ENCODE measurements at regions not wholly inside any gene's neighbourhood (a gene's known extent, or its start where the extent isn't known, plus 50 kb on each side); places are given as distances from the start of the nearest gene placed in this dataset.

DNA sequence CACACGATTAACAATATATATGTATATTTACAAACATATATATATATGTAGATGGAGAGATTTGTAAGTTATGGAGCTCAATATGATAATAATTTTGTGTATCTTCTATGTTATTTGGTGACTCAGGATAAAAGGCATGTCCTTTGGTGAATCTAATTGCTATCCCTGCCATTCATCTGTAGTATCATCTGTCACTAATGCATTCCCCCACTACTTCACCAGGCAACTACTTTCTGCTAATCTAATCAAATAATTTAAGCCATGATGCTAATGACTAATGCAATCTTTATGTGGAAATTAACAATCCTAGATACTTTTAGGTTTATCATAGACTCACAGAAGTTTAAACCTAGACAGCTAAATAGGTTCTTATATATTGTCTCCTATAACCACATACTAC, 1074.5 kb downstream of the PLA2G4A start:
- no peaks in the 10 kb centered on the region for H3K79me2 ChIP-seq (ENCODE audit: insufficient read depth)
- H4K20me1 ChIP-seq (ENCODE audit: insufficient read depth): no peaks in the 10 kb centered on the region
- in situ Hi-C loops (cut with MboI): no loop called here
- H3K9me3 ChIP-seq (ENCODE audit: low read depth): no peaks in the 10 kb centered on the region
- H3K4me3 ChIP-seq: no peak overlapping the region
- no peak overlapping the region for H3K27ac ChIP-seq
- no peak overlapping the region for H3K9ac ChIP-seq
- no peaks in the 10 kb centered on the region for H3K4me1 ChIP-seq (ENCODE audit: insufficient read depth)
- no peak overlapping the region for H3K4me2 ChIP-seq (ENCODE audit: unreplicated experiment)
- TF ChIP-seq EZH2phosphoT487 (IDR thresholded peaks at IDR 0.05; ENCODE audit: insufficient read depth, low read depth) (no peak), EZH2 (IDR thresholded peaks at IDR 0.05; ENCODE audit: insufficient read depth, poor library complexity, severe bottlenecking) (no peak)
- H3F3A ChIP-seq (ENCODE audit: insufficient read depth): no peaks in the 10 kb centered on the region
- 5 to 11% methylated on average over 1 of the region's 1 CpG for WGBS, 2 experiments (ENCODE audit: low coverage in 1 of 2, low lambda C conversion rate in 2 of 2, missing lambda C conversion rate in 2 of 2)
- H2AFZ ChIP-seq: no peak overlapping the region
- H3K27me3 ChIP-seq (replicated peaks; ENCODE audit: insufficient read depth): no peaks in the 10 kb centered on the region
- DNase-seq: no peak
- H3K9me2 ChIP-seq (ENCODE audit: insufficient read depth): no peaks in the 10 kb centered on the region
- no peaks in the 10 kb centered on the region for H3K36me3 ChIP-seq (ENCODE audit: low read depth)

DNA sequence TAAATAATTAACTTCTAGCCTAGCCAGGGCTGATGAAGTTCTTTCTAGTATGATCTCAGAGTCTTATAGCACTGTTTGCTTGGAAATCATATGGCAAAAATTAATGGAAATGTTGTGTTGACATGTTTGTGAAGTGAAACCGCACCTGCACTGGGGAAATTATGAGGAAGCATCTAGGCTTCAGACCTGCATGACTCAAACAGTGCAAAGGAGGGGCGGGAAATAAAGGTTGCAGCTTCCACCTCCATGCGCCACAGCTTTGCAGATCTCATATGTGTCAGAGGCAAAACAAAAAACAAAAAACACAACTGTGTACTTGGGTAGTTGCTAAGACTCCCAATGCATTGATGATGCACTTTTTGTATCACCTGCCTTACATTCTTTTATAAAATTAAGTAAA, 1080.6 kb downstream of the PLA2G4A start:
- Histone ChIP-seq H3K79me2 (ENCODE audit: insufficient read depth) (no peaks in the 10 kb centered on the region), H3K36me3 (ENCODE audit: low read depth) (no peaks in the 10 kb centered on the region), H3K9ac (no peak overlapping the region), H3K9me3 (ENCODE audit: low read depth) (no peaks in the 10 kb centered on the region), H2AFZ (no peak overlapping the region), H3F3A (ENCODE audit: insufficient read depth) (no peaks in the 10 kb centered on the region), H3K4me3 (no peak overlapping the region), H3K27ac (no peak overlapping the region), H3K27me3 (replicated peaks; ENCODE audit: insufficient read depth) (no peaks in the 10 kb centered on the region), H4K20me1 (ENCODE audit: insufficient read depth) (no peaks in the 10 kb centered on the region), H3K9me2 (ENCODE audit: insufficient read depth) (no peaks in the 10 kb centered on the region), H3K4me1 (ENCODE audit: insufficient read depth) (no peaks in the 10 kb centered on the region), H3K4me2 (ENCODE audit: unreplicated experiment) (no peak overlapping the region)
- WGBS, 2 experiments (ENCODE audit: low coverage in 1 of 2, low lambda C conversion rate in 2 of 2, missing lambda C conversion rate in 2 of 2): 19 to 27% methylated on average over 3 of the region's 3 CpGs
- DNase-seq: no peak
- TF ChIP-seq EZH2phosphoT487 (IDR thresholded peaks at IDR 0.05; ENCODE audit: insufficient read depth, low read depth) (no peak), EZH2 (IDR thresholded peaks at IDR 0.05; ENCODE audit: insufficient read depth, poor library complexity, severe bottlenecking) (no peak)
- in situ Hi-C loops (cut with MboI): no loop called here

DNA sequence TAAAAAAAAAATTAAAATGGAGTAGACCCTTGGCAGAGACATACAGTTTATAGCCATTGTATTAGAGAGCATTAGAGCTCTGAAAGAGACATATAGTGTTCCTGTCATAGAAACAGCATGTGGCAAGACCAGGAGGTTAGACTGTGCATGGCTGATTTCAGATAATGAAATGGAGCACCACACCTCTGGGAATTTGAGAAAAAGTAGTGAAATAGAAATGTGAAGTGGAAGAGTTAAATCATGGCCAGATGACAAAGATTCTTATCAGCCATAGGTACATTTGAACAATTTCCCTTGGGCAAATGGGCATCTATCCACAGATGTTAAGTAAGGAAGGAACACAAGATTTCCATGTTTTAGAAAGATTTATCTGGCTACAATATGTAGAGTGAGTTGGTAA, 1083.1 kb downstream of the PLA2G4A start:
- no peaks in the 10 kb centered on the region for H3K79me2 ChIP-seq (ENCODE audit: insufficient read depth)
- H3K27ac ChIP-seq: no peak overlapping the region
- H2AFZ ChIP-seq: no peak overlapping the region
- no peaks in the 10 kb centered on the region for H3K9me3 ChIP-seq (ENCODE audit: low read depth)
- no peaks in the 10 kb centered on the region for H3K9me2 ChIP-seq (ENCODE audit: insufficient read depth)
- no peaks in the 10 kb centered on the region for H3F3A ChIP-seq (ENCODE audit: insufficient read depth)
- in situ Hi-C loops (cut with MboI): no loop called here
- TF ChIP-seq EZH2 (IDR thresholded peaks at IDR 0.05; ENCODE audit: insufficient read depth, poor library complexity, severe bottlenecking) (no peak), EZH2phosphoT487 (IDR thresholded peaks at IDR 0.05; ENCODE audit: insufficient read depth, low read depth) (no peak)
- H3K4me3 ChIP-seq: no peak overlapping the region
- H4K20me1 ChIP-seq (ENCODE audit: insufficient read depth): no peaks in the 10 kb centered on the region
- H3K4me2 ChIP-seq (ENCODE audit: unreplicated experiment): no peak overlapping the region
- no peaks in the 10 kb centered on the region for H3K4me1 ChIP-seq (ENCODE audit: insufficient read depth)
- no peak for DNase-seq
- H3K27me3 ChIP-seq (replicated peaks; ENCODE audit: insufficient read depth): no peaks in the 10 kb centered on the region
- H3K9ac ChIP-seq: no peak overlapping the region
- H3K36me3 ChIP-seq (ENCODE audit: low read depth): no peaks in the 10 kb centered on the region

DNA sequence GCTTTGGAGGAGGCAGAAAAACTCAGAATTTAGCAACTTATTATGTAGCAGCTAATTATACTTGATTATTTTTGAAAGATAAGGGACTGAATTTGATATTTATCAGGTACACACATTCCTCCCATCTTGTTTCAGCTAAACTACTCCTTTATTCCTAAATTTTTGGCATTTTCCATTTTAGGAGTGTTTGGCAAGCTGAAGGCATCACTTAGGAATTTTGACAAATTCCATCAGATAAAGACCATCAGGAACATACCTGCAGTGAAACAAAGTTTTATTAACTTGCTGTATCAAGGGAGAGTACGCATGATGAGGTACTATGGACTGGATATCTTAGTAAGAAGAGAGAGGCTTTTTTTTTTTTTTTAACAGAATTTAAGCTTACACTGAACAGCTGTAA, 1092.2 kb downstream of the PLA2G4A start:
- Histone ChIP-seq H3K9ac (no peak overlapping the region), H3K36me3 (ENCODE audit: low read depth) (no peaks in the 10 kb centered on the region), H3K4me1 (ENCODE audit: insufficient read depth) (no peaks in the 10 kb centered on the region), H3K4me3 (no peak overlapping the region), H2AFZ (no peak overlapping the region), H3K9me3 (ENCODE audit: low read depth) (no peaks in the 10 kb centered on the region), H3K27ac (no peak overlapping the region), H3K4me2 (ENCODE audit: unreplicated experiment) (no peak overlapping the region), H3K27me3 (replicated peaks; ENCODE audit: insufficient read depth) (no peaks in the 10 kb centered on the region), H3K79me2 (ENCODE audit: insufficient read depth) (no peaks in the 10 kb centered on the region), H4K20me1 (ENCODE audit: insufficient read depth) (no peaks in the 10 kb centered on the region), H3K9me2 (ENCODE audit: insufficient read depth) (no peaks in the 10 kb centered on the region), H3F3A (ENCODE audit: insufficient read depth) (no peaks in the 10 kb centered on the region)
- no peak for DNase-seq
- WGBS, 2 experiments (ENCODE audit: low coverage in 1 of 2, low lambda C conversion rate in 2 of 2, missing lambda C conversion rate in 2 of 2): 18 to 27% methylated on average over 1 of the region's 1 CpG
- no peak for TF ChIP-seq EZH2 (IDR thresholded peaks at IDR 0.05; ENCODE audit: insufficient read depth, poor library complexity, severe bottlenecking)
- in situ Hi-C loops (cut with MboI): no loop called here

DNA sequence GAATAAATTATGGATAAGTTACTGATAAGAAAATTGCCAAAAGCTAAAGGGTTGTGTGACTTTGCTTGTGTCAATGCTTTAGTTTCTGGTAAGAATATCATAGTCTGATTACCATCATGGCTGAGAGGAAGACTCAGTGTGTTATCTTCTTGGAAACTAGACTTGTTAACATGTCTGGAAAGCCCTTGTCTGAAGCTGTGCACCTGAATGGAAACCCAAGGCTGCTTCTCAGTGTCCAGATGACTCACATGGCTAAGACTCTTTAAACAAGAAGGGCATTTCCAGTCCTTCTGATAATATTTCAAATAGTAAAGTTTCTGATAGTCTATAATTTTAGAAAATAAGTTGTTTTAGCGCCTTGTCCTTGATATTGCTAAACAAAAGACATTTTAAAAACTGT, 1092.7 kb downstream of the PLA2G4A start:
- H3K9me2 ChIP-seq (ENCODE audit: insufficient read depth): no peaks in the 10 kb centered on the region
- H3K36me3 ChIP-seq (ENCODE audit: low read depth): no peaks in the 10 kb centered on the region
- no peaks in the 10 kb centered on the region for H3K4me1 ChIP-seq (ENCODE audit: insufficient read depth)
- no peak for TF ChIP-seq EZH2phosphoT487 (IDR thresholded peaks at IDR 0.05; ENCODE audit: insufficient read depth, low read depth)
- TF ChIP-seq EZH2 (IDR thresholded peaks at IDR 0.05; ENCODE audit: insufficient read depth, poor library complexity, severe bottlenecking): no peak
- H3K4me3 ChIP-seq: no peak overlapping the region
- H4K20me1 ChIP-seq (ENCODE audit: insufficient read depth): no peaks in the 10 kb centered on the region
- WGBS, 2 experiments (ENCODE audit: low coverage in 1 of 2, low lambda C conversion rate in 2 of 2, missing lambda C conversion rate in 2 of 2): 9 to 11% methylated on average over 1 of the region's 1 CpG
- no peak for DNase-seq
- in situ Hi-C loops (cut with MboI): no loop called here
- H3K9me3 ChIP-seq (ENCODE audit: low read depth): no peaks in the 10 kb centered on the region
- no peaks in the 10 kb centered on the region for H3K27me3 ChIP-seq (replicated peaks; ENCODE audit: insufficient read depth)
- no peaks in the 10 kb centered on the region for H3K79me2 ChIP-seq (ENCODE audit: insufficient read depth)
- no peak overlapping the region for H3K4me2 ChIP-seq (ENCODE audit: unreplicated experiment)
- no peak overlapping the region for H3K9ac ChIP-seq
- no peak overlapping the region for H2AFZ ChIP-seq
- no peak overlapping the region for H3K27ac ChIP-seq
- no peaks in the 10 kb centered on the region for H3F3A ChIP-seq (ENCODE audit: insufficient read depth)
